ENCODE measurements at regions not wholly inside any gene's neighbourhood (a gene's known extent, or its start where the extent isn't known, plus 50 kb on each side); places are given as distances from the start of the nearest gene placed in this dataset.

- Histone ChIP-seq H3K36me3 (replicated peaks in 1 of 2; ENCODE audit: control insufficient read depth in 1 of 2, insufficient read depth in 2 of 2, low read length in 1 of 2) (no peaks in the 10 kb centered on the region), H2AFZ (ENCODE audit: low read depth) (no peak overlapping the region), H3K4me1 (ENCODE audit: control insufficient read depth in 1 of 2, insufficient read depth in 2 of 2, low read depth in 1 of 2, low read length in 1 of 2) (no peaks in the 10 kb centered on the region), H3K9me3 (no peaks in the 10 kb centered on the region), H3F3A (replicated peaks; ENCODE audit: insufficient read depth) (no peaks in the 10 kb centered on the region), H3K27me3 (ENCODE audit: insufficient read depth) (peaks cover 11% of the 10 kb centered on the region; the same call in 1 of the 2 replicates), H3K27ac (ENCODE audit: low read depth in 2 of 2, low read length in 1 of 2) (no peak overlapping the region), H3K4me3 (ENCODE audit: low read depth in 2 of 2, low read length in 1 of 2) (no peak overlapping the region), H4K20me1 (ENCODE audit: insufficient read depth) (no peaks in the 10 kb centered on the region), H3K4me2 (no peak overlapping the region), H3K9me2 (no peaks in the 10 kb centered on the region), H3K9ac (no peak overlapping the region), H3K79me2 (ENCODE audit: insufficient read depth) (no peaks in the 10 kb centered on the region)
- POLR2A ChIA-PET, result no interaction called here
- no peak for TF ChIP-seq FOXJ3 (CRISPR knock-in tag; IDR thresholded peaks at IDR 0.05)
- no peak for TF ChIP-seq MEF2A (IDR thresholded peaks at IDR 0.05; ENCODE audit: borderline replicate concordance, low read depth)
- TF ChIP-seq, protein P1, sequence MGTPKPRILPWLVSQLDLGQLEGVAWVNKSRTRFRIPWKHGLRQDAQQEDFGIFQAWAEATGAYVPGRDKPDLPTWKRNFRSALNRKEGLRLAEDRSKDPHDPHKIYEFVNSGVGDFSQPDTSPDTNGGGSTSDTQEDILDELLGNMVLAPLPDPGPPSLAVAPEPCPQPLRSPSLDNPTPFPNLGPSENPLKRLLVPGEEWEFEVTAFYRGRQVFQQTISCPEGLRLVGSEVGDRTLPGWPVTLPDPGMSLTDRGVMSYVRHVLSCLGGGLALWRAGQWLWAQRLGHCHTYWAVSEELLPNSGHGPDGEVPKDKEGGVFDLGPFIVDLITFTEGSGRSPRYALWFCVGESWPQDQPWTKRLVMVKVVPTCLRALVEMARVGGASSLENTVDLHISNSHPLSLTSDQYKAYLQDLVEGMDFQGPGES (IDR thresholded peaks at IDR 0.05; ENCODE audit: low read depth, low read length), result no peak
- no peak for TF ChIP-seq SMC3 (IDR thresholded peaks at IDR 0.05; ENCODE audit: low read depth, low read length)
- no peak for DNase-seq
- CTCF ChIA-PET, result no interaction called here
- WGBS (ENCODE audit: low lambda C conversion rate), result 29% methylated on average over 5 of the region's 5 CpGs
Measured at GRCh38 chr2:105498281-105498846, 99.5 kb upstream of the FHL2 start.

GRCh38 chr2:105497094-105497493 is 98.2 kb upstream of the FHL2 start:
- no peaks in the 10 kb centered on the region for H3K4me1 ChIP-seq (ENCODE audit: control insufficient read depth in 1 of 2, insufficient read depth in 2 of 2, low read depth in 1 of 2, low read length in 1 of 2)
- no peak overlapping the region for H3K27ac ChIP-seq (ENCODE audit: low read depth in 2 of 2, low read length in 1 of 2)
- H3K9ac ChIP-seq, result no peak overlapping the region
- no peak overlapping the region for H3K4me2 ChIP-seq
- H3F3A ChIP-seq (replicated peaks; ENCODE audit: insufficient read depth), result no peaks in the 10 kb centered on the region
- H3K9me2 ChIP-seq, result no peaks in the 10 kb centered on the region
- CTCF ChIA-PET, result interaction anchor here (1.0 kb wide), 1 partner anchor 24 kb away, joined by 3 read pairs; no protein-coding TSS in a partner anchor
- peaks cover 11% of the 10 kb centered on the region; the same call in 1 of the 2 replicates for H3K27me3 ChIP-seq (ENCODE audit: insufficient read depth)
- 66% methylated on average over 4 of the region's 4 CpGs for WGBS (ENCODE audit: low lambda C conversion rate)
- no peaks in the 10 kb centered on the region for H3K9me3 ChIP-seq
- H4K20me1 ChIP-seq (ENCODE audit: insufficient read depth), result no peaks in the 10 kb centered on the region
- POLR2A ChIA-PET, result no interaction called here
- H3K36me3 ChIP-seq (replicated peaks in 1 of 2; ENCODE audit: control insufficient read depth in 1 of 2, insufficient read depth in 2 of 2, low read length in 1 of 2), result no peaks in the 10 kb centered on the region
- no peak overlapping the region for H2AFZ ChIP-seq (ENCODE audit: low read depth)
- H3K4me3 ChIP-seq (ENCODE audit: low read depth in 2 of 2, low read length in 1 of 2), result no peak overlapping the region
- TF ChIP-seq RCOR1 (IDR thresholded peaks at IDR 0.05; ENCODE audit: low read length) (no peak), GABPA (IDR thresholded peaks at IDR 0.05; ENCODE audit: low read depth) (no peak), TEAD4 (IDR thresholded peaks at IDR 0.05; ENCODE audit: borderline replicate concordance, insufficient read depth) (no peak), MXI1 (IDR thresholded peaks at IDR 0.05; ENCODE audit: low read depth, low read length) (no peak), GATA2 (CRISPR knock-in tag; IDR thresholded peaks at IDR 0.05) (no peak), FOXJ3 (CRISPR knock-in tag; IDR thresholded peaks at IDR 0.05) (no peak), RAD21 (IDR thresholded peaks at IDR 0.05; ENCODE audit: low read length) (no peak), JUND (IDR thresholded peaks at IDR 0.05) (no peak)
- TF ChIP-seq, protein P2, sequence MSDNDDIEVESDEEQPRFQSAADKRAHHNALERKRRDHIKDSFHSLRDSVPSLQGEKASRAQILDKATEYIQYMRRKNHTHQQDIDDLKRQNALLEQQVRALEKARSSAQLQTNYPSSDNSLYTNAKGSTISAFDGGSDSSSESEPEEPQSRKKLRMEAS (IDR thresholded peaks at IDR 0.05; ENCODE audit: low read depth), result no peak
- no peaks in the 10 kb centered on the region for H3K79me2 ChIP-seq (ENCODE audit: insufficient read depth)
- no peak for DNase-seq

Measured in SK-N-SH (cell line).